HFF-Myc (cell line): ENCODE measurements at regions not wholly inside any gene's neighbourhood (a gene's known extent, or its start where the extent isn't known, plus 50 kb on each side); places are given as distances from the start of the nearest gene placed in this dataset.

Source experiments
- DNase-seq: peaks from one replicate; pipeline ENCODE4 v3.0.0-alpha.2; 2011; ENCODE audit warnings: low read depth; ENCODE audit errors: extremely low read depth
- H3K4me3 ChIP-seq: replicated peaks from 2 replicates; pipeline ENCODE4 v1.5.1; 2011; ENCODE audit warnings: low read depth, mild to moderate bottlenecking, control low read depth, low read length
- TF ChIP-seq, protein P1 (sequence below): IDR thresholded peaks from 2 replicates; pipeline ENCODE4 v1.5.1; 2012; ENCODE audit warnings: mild to moderate bottlenecking, low read depth, low read length, control low read depth; ENCODE audit errors: missing control alignments

DNA sequence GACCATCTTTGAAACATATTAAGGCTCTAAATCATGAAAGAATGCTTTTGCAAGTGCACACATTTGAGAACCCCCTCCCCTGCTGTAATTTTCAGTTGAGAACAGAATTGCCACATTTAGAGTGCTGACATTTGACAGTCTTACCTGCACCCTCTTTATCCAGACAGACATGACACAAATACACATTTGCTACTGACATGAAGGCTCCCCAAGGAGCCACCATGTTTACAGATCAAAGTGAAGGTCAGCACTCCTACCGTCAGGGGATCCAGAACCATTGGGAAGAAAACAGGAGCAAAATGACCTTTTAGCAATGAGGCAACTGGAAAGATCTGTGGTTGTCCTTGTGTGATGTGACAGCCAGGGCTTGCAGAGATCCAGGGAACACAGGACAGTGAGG, 315.4 kb upstream of the CNR1 start:
- no peak overlapping the region for H3K4me3 ChIP-seq
- TF ChIP-seq, protein P1, sequence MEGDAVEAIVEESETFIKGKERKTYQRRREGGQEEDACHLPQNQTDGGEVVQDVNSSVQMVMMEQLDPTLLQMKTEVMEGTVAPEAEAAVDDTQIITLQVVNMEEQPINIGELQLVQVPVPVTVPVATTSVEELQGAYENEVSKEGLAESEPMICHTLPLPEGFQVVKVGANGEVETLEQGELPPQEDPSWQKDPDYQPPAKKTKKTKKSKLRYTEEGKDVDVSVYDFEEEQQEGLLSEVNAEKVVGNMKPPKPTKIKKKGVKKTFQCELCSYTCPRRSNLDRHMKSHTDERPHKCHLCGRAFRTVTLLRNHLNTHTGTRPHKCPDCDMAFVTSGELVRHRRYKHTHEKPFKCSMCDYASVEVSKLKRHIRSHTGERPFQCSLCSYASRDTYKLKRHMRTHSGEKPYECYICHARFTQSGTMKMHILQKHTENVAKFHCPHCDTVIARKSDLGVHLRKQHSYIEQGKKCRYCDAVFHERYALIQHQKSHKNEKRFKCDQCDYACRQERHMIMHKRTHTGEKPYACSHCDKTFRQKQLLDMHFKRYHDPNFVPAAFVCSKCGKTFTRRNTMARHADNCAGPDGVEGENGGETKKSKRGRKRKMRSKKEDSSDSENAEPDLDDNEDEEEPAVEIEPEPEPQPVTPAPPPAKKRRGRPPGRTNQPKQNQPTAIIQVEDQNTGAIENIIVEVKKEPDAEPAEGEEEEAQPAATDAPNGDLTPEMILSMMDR = no peak
- DNase-seq = no peak

DNA sequence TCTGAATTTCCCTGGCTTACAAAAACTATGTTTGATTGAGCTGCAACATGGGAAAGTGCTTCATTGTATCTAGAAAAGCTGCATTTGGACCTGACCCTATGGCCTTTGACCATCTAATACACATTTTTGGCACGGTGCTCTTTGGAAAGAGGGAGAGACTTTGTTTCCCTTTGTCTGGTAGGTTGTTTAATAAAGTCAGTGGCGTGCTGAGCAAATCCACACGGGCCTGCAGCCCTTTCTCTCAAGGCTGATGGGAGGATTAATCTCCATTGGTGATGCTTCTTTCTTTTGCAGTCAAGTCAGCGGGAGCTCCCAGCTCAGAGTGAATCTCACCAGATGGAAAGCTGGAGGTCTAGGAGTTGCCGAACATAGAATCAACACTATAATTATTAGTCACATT, 314.7 kb upstream of the CNR1 start:
- no peak overlapping the region for H3K4me3 ChIP-seq
- DNase-seq = no peak
- TF ChIP-seq, protein P1 = no peak

DNA sequence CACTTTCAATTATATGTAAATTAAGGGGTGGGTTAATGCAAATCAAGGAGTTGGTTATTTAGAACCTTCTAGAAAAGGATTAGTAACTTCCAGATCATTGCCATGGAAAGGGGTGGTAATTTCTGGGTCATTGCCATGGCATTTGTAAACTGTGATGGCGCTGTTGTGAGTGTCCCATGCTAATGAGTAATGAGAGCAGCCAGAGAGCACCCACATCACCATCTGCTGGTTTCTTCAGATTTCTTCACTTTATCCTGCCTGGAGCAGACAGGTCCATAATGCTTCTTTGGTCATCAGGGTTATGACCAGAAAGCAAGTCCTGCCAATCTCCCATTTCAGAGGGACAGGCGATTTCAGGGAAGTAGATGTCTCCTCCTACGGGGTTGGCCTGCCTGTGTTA, 311.3 kb upstream of the CNR1 start:
- TF ChIP-seq, protein P1 = no peak
- no peak overlapping the region for H3K4me3 ChIP-seq
- DNase-seq = no peak

DNA sequence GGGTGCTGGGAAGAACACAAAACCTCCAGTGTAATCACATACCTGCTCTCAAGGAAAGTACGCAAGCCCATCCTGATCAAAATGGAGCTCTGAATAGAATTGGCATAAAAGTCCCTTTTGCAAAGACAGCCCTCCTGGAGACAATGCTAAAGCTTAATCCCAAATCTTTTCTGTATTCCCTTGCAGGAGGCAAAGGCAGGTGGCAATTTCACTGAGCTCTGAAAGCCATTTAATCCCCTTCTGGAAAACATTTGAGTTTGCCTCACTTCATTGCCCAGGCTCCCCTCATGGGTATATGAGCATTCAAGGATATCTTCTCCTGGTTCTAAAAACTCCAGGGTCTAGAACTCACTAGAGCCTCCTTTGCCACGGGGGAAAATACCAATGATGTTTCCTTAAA, 310.2 kb upstream of the CNR1 start:
- TF ChIP-seq, protein P1 = no peak
- no peak overlapping the region for H3K4me3 ChIP-seq
- DNase-seq = no peak

DNA sequence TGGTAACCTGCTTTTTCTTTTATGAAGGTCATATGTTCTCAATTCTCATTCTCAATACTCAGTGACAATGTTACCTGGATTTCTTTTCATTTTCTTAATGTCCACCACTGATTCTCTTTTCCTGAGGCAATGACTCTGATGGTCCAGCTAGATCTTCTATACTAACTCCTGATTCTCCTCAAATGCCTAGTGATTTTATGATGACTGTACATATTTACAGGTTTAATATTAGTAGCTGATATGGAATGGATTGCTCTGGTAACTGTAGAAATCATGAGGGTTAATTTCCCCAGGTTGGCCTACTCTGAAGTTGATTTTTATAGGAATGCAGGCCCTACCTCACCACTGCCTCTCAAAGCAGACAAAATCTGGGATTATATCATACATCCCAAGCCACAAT, 308.6 kb upstream of the CNR1 start:
- no peak overlapping the region for H3K4me3 ChIP-seq
- TF ChIP-seq, protein P1 = no peak
- DNase-seq = no peak

DNA sequence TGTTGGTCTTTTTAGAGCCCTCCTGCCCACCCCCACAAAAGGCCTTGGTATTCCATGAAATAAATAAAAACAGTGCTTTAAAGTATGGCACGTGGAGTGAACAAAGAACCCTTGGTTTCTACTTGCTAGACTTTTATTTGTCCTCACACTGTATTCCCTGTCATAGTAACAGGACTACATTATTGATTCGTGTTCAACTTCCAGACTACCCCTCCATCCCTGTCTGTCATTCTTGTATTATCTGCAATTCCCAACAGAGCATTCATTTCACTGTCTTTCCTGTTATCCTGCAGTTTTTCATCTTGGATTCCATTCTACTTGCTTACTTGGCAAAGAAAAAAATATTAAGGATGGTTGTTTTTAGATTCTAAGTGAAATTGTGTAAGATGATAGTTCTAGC, 307.4 kb upstream of the CNR1 start:
- TF ChIP-seq, protein P1 = no peak
- DNase-seq = no peak
- no peak overlapping the region for H3K4me3 ChIP-seq

DNA sequence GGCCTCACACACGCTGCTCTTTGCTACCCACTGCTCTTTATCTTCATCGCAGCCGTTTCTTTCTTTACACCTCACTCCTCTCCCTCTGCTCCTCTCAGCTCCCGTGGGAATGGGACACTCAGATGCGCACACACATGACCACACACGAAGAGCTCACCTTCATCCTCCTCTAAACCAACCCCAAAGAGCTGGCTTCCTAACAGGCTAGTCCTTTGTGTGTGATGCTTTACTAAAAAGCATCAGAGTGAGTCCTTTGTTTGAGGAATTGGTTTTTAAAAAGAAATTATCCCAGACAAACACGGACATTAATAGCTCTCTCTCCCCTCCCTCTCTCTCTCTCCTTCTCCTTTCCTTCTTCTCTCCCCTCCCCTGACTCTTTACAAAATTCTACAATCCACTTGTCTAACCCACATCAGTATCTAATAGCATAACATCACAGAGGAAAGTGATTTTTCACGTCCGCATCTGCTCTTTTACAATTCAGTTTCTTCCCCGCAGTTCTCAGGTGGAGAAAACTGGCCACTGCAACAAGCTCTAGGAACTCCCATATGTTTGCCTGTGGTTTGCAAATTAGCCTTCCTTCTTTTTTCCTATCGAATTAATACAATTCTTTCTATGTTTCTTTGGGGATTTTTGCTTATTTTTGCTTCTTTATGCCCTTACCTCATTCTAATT, 306.8 kb upstream of the CNR1 start:
- TF ChIP-seq, protein P1 = no peak
- DNase-seq = no peak

More for the DNA sequence above, 306.8 kb upstream of the CNR1 start:
- H3K4me3 ChIP-seq = no peak overlapping the region
